SK-N-SH (cell line): ENCODE measurements at regions not wholly inside any gene's neighbourhood (a gene's known extent, or its start where the extent isn't known, plus 50 kb on each side); places are given as distances from the start of the nearest gene placed in this dataset.

Experiments
- CHD2 ChIP-seq: fragments of 150-350 bp; IDR thresholded peaks from 2 replicates; pipeline ENCODE4 v1.6.1; 2018; ENCODE audit warnings: low read length; ENCODE audit not compliant: partially characterized antibody
- CTCF ChIP-seq: fragments of 200-600 bp; sonication (generic); IDR thresholded peaks from 2 replicates; pipeline ENCODE4 v1.6.1; 2017; ENCODE audit warnings: antibody characterized with exemption, mild to moderate bottlenecking, moderate library complexity
- EP300 ChIP-seq, 2 experiments: IDR thresholded peaks; 2 replicates each; pipeline versions ENCODE4 v1.4.0 to v1.6.1; 2012; ENCODE audit warnings: borderline replicate concordance in 1 of 2, low read depth in 1 of 2, low read length in 1 of 2
- FOSL2 ChIP-seq: IDR thresholded peaks from 2 replicates; pipeline ENCODE4 v1.4.0; 2012; ENCODE audit warnings: low read depth, mild to moderate bottlenecking, moderate library complexity, borderline replicate concordance
- FOXJ3 ChIP-seq: sonication (generic); formaldehyde crosslinking; IDR thresholded peaks from 2 replicates; pipeline ENCODE4 v1.5.1; 2020; ENCODE audit warnings: mild to moderate bottlenecking, missing genetic modification reagents
- FOXM1 ChIP-seq: IDR thresholded peaks from 2 replicates; pipeline ENCODE4 v1.4.0; 2012; ENCODE audit warnings: low read depth, mild to moderate bottlenecking
- GABPA ChIP-seq: IDR thresholded peaks from 2 replicates; pipeline ENCODE4 v1.4.0; 2012; ENCODE audit warnings: low read depth, mild to moderate bottlenecking
- JUND ChIP-seq: IDR thresholded peaks from 2 replicates; pipeline ENCODE4 v1.4.0; 2012
- MAX ChIP-seq: IDR thresholded peaks from 2 replicates; pipeline ENCODE4 v1.4.0; 2012; ENCODE audit warnings: low read depth
- POLR2AphosphoS5 ChIP-seq: IDR thresholded peaks from 2 replicates; pipeline ENCODE4 v1.6.1; 2012; ENCODE audit warnings: low read depth, low read length
- RCOR1 ChIP-seq: fragments of 150-350 bp; IDR thresholded peaks from 2 replicates; pipeline ENCODE4 v1.6.1; 2017; ENCODE audit warnings: antibody characterized with exemption, low read length
- SIN3A ChIP-seq: IDR thresholded peaks from 2 replicates; pipeline ENCODE4 v1.6.1; 2012; ENCODE audit warnings: low read depth, mild to moderate bottlenecking, low read length, moderate library complexity, borderline replicate concordance
- TAF1 ChIP-seq: IDR thresholded peaks from 2 replicates; pipeline ENCODE4 v1.6.1; 2012; ENCODE audit warnings: low read depth, mild to moderate bottlenecking, low read length, moderate library complexity, borderline replicate concordance

- no peak for TF ChIP-seq CTCF
- TF ChIP-seq TAF1: no peak
- no peak for TF ChIP-seq FOXM1
- no peak for TF ChIP-seq FOXJ3
- TF ChIP-seq FOSL2: no peak
- no peak for TF ChIP-seq POLR2AphosphoS5
- no peak for TF ChIP-seq GABPA
- no peak for TF ChIP-seq RCOR1
- no peak for TF ChIP-seq CHD2
- TF ChIP-seq MAX: no peak
- no peak for TF ChIP-seq EP300 (IDR thresholded peaks at IDR 0.05; ENCODE audit: borderline replicate concordance in 1 of 2, low read depth in 1 of 2, low read length in 1 of 2)
- no peak for TF ChIP-seq JUND
- TF ChIP-seq SIN3A: no peak
Observed at GRCh38 chr13:80884056-80884785, 543.3 kb upstream of the SPRY2 start.
